GM19395 (cell line): ENCODE measurements at regions not wholly inside any gene's neighbourhood (a gene's known extent, or its start where the extent isn't known, plus 50 kb on each side); places are given as distances from the start of the nearest gene placed in this dataset.

Source experiments
- ATAC-seq: cut with Tn5 transposase; IDR thresholded peaks from one replicate; pipeline ENCODE4 v1.9.1; 2021; ENCODE audit warnings: mild to moderate bottlenecking, moderate library complexity; ENCODE audit not compliant: unreplicated experiment

- no peak for ATAC-seq
Measured at GRCh38 chr3:168271932-168272331, 176.2 kb upstream of the GOLIM4 start.

- ATAC-seq: no peak
Measured at GRCh38 chr3:168269001-168269400, 173.3 kb upstream of the GOLIM4 start.

DNA sequence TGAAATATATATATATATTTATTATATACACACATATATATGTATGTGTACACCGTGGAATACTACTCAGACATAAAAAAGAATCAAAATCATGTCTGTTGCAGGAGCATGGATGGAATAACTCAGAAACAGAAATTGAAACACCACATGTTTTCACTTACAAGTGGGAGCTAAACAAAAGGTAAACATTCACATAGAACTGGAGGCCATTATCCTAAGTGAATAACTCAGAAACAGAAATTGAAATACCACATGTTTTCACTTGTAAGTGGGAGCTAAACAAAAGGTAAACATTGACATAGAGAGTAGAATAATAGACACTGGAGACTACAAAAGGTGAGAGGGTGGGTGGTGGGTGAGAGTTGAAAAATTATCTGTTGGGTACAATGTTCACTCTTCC is 171.5 kb upstream of the GOLIM4 start:
- no peak for ATAC-seq

- no peak for ATAC-seq
Measured at GRCh38 chr3:168266335-168266734, 170.6 kb upstream of the GOLIM4 start.

DNA sequence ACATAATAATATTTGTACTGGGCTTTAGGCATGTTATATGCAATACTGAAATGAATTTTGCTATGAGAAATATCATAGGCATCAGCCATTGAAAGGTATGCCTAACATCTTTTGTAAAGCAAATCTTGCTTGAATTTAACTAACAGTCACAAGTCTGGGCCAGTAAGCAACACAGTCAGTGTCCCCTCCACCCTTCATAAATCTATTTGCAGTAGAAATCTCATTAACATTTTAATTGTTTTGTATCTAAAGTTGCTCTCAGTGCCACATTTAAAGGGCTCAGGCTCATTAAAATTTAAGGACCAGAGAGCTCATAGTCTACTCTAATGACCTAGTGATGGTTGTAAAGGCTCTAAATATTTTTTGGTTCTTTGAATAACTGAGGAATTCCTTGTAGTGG is 167.2 kb upstream of the GOLIM4 start:
- ATAC-seq: no peak

- ATAC-seq: peak; percentile 68
Measured at GRCh38 chr3:168260859-168261258, 165.1 kb upstream of the GOLIM4 start.

GRCh38 chr3:168251371-168251770 is 155.6 kb upstream of the GOLIM4 start:
- peak; percentile 50 for ATAC-seq

GRCh38 chr3:168250415-168250861 is 154.7 kb upstream of the GOLIM4 start:
- ATAC-seq: peak; percentile 41

- ATAC-seq: peak; percentile 69
Measured at GRCh38 chr3:168249550-168250414, 154.1 kb upstream of the GOLIM4 start.

GRCh38 chr3:168249205-168249549 is 153.5 kb upstream of the GOLIM4 start:
- ATAC-seq: no peak

- ATAC-seq: peak; percentile 3
Measured at GRCh38 chr3:168248383-168249204, 152.9 kb upstream of the GOLIM4 start.

DNA sequence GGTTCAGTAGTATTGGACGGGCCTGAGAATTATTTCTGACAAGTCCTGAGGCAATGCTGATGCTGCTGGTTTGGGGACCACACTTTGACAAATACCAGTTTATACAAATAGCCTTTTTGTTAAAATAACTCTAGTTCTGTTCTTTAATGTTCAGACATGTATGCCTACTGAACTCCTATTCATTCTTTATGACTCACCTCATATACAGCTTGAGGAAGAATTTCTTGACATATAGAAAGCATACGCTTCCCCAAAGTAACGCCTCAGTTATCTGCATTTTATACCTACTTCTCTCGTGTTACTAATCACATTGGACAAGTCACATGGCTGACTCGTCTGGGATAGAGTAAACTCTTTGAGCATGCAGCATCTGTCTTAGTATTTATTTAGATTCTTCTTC is 145.4 kb upstream of the GOLIM4 start:
- no peak for ATAC-seq

- ATAC-seq: no peak
Measured at GRCh38 chr3:168239287-168239686, 143.6 kb upstream of the GOLIM4 start.

DNA sequence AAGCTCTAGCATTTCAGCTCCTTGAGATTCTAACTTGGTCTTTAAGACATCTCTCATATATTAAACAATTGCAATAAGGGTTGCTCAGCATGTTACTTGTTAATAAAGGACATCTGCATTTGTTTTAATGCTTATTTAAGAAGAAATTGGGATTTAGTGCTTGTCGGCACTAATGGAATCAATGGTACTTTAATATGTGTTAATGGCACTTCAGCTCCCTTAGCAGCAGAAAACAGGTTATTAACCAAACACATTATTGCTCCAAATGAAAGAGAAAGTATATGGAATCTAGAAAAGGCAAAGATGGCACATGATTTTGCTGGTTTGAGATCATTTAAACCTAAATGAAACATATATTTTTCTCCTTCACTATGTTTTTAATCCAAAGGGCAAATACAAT is 137.3 kb upstream of the GOLIM4 start:
- ATAC-seq: no peak

DNA sequence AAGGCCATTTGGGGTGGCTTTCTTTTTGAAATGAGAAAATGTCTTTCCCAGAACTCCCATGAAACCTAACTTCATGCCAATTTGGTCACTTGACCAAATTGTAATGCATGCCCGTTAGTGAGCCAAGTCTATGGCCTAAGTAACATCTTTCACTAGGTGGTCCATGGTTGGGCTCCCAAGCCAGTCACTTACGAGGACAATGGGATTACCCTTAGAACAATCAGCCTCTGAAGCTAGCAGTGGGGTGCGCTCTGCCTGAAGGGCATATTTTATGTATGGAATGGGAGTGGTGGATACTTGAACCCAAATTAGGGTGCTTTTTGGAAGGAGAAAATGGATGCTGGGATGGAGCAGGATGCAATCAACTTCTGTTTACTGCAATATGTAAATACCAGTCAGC is 127.4 kb upstream of the GOLIM4 start:
- ATAC-seq: no peak

DNA sequence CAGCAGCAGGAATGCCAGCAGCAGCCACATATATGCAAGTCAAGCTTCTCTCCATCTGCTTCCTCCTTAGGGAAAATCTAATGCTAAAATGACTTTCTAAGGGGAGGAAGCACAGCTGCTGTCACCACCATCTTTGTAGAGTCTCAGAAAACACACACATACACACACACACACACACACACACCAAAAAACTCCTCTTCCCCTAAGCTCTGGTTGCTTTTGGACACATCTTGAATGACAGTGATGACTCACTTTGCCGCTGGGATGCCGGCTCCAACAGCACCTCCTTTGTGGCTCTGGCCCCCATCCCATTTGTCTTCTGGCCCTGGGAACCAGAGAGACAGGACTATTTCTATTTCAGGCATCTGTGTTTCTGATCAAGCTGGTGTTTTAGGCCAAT is 124.8 kb upstream of the GOLIM4 start:
- no peak for ATAC-seq

DNA sequence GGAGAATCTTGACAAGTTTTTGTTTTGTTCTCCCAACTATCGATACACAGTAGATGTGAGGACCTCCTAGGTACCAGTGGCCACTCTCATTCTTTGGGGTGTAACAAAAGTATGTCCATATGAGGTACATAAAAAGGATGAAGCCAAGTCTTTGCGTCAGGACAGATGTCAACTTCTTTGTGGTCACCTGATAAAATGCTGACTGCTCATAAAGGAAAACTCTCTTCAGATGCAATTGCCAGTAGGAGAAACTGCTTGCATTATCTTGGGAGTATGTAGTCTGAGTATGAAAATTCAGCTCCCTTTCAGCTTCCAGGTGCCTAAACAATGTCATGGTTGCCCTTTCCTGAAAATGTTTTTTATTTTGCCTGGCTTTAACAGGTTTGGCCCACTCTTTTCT is 123.8 kb upstream of the GOLIM4 start:
- ATAC-seq: no peak

DNA sequence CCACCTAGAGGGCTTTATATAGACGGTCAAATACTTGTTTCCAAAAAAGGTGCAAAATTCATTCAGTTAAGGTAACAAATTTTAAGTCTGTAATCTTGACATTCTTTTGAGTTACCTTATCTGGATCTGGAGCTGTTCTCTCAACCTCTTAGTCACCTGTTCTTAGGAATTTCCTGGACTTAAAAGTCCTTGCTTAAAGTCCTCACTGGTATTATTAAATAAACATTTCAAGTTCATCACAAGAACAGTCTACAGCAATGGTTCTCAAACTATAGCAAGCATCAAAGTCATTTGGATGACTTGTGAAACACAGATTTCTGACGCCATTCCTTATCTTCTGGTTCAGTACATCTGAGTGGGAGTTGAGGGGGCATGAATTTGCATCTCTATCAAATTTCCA is 122.9 kb upstream of the GOLIM4 start:
- ATAC-seq: no peak

GRCh38 chr3:168216851-168217250 is 121.1 kb upstream of the GOLIM4 start:
- no peak for ATAC-seq

- peak; percentile 88 for ATAC-seq
Measured at GRCh38 chr3:168213920-168214319, 118.2 kb upstream of the GOLIM4 start.

DNA sequence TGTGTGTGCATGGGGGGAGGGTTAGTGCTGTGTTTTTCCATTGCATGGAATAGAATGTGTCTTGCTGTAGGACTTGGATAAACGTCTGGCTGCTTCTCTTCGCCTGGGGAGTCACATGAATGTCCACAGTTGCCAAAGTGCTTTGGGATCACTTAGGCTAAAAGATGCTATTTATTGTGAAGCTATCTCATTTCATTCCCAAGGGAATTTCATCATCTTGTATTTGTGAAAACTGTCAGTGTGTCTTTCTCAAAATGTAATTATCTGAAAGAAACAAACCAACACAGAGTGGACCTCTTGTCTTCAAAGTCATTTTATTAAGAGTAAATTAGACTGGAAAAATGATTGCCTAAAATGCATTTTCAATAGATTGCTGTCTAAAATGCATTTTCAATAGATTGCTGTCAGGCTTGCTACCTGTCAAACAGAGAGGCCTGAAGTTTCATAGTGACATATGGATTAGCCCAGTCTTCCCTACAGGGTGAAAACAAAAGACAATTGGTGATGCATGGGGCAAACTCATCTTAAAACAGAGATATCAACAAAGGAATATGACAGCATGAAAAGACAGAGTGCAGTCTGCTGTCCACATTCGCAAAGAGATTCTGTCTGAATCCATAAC is 117.1 kb upstream of the GOLIM4 start:
- no peak for ATAC-seq

DNA sequence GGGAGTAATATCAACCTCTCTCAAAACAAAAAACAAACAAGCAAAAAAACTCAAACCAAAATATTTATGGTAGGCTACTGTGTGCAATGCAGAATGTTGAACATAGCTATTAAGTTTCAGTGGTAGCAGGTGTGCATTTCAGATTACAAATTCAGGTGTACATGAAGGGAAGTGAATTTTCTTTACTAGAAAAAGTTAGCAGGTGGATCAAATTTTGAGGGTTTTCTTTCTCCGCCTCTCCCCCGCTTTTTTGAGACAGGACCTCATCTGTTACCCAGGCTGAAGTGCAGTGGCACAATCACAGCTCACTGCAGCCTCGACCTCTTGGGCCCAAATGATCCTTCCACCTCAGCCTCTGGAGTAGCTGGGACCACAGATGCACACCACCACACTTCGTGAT is 109.7 kb upstream of the GOLIM4 start:
- ATAC-seq: no peak
